ENCODE measurements at regions not wholly inside any gene's neighbourhood (a gene's known extent, or its start where the extent isn't known, plus 50 kb on each side); places are given as distances from the start of the nearest gene placed in this dataset.
A peak's percentile ranks its signal among the peaks of the same experiment; 100 is the strongest.

DNA sequence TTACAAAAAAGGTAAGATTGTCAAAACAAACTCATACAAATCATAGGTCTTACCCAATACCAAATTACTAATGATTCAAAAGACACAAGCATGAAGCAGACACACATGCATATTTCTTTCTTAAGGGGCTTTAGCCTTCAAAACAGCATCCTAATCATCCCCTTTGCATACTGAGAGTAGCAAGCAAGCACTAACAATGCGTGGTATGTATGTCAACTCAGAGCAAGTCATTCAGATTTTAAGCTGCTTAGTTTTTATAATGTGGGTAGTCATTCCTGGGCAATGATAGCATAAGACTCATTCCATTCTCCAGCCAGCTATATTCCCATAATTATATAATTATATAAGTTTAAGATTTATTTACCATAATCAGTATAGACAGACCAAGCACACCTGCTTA, 219.6 kb downstream of the DKK2 start:
- ATAC-seq (ENCODE audit: insufficient read depth, low FRiP score) = no peak
- Histone ChIP-seq H3K27ac (ENCODE audit: low read depth in 1 of 2, low read length in 1 of 2) (no peak overlapping the region), H3K4me1 (ENCODE audit: control insufficient read depth in 5 of 5, insufficient read depth in 5 of 5, low read length in 5 of 5) (no peaks in the 10 kb centered on the region), H3K9ac (ENCODE audit: insufficient read depth in 1 of 2, low read length in 2 of 2) (no peak overlapping the region), H3K4me3 (no peak overlapping the region), H3K9me3 (ENCODE audit: control insufficient read depth in 4 of 4, insufficient read depth in 3 of 4, low read length in 3 of 4) (no peaks in the 10 kb centered on the region), H3K27me3 (ENCODE audit: control insufficient read depth in 3 of 3, insufficient read depth in 3 of 3, low read length in 2 of 3) (peaks cover 0 to 49% (median 0%) of the 10 kb centered on the region in 3 donors), H3K36me3 (ENCODE audit: control insufficient read depth in 4 of 4, insufficient read depth in 4 of 4, low read length in 4 of 4) (no peaks in the 10 kb centered on the region)
- no peak for DNase-seq
- no peak for TF ChIP-seq CTCF (IDR thresholded peaks at IDR 0.05; ENCODE audit: control extremely low read depth, extremely low read depth)
- WGBS, 2 donors = 77 to 85% methylated on average over 1 of the region's 1 CpG

GRCh38 chr4:106810122-106810521, 226.0 kb downstream of the DKK2 start:
- DNase-seq = no peak
- H3K4me3 ChIP-seq = no peak overlapping the region
- ATAC-seq (ENCODE audit: insufficient read depth, low FRiP score) = no peak
- no peak for TF ChIP-seq CTCF (IDR thresholded peaks at IDR 0.05; ENCODE audit: control extremely low read depth, extremely low read depth)
- H3K4me1 ChIP-seq (ENCODE audit: control insufficient read depth in 5 of 5, insufficient read depth in 5 of 5, low read length in 5 of 5) = no peaks in the 10 kb centered on the region
- H3K27ac ChIP-seq (ENCODE audit: low read depth in 1 of 2, low read length in 1 of 2) = no peak overlapping the region
- H3K9me3 ChIP-seq (ENCODE audit: control insufficient read depth in 4 of 4, insufficient read depth in 3 of 4, low read length in 3 of 4) = no peaks in the 10 kb centered on the region
- no peaks in the 10 kb centered on the region for H3K36me3 ChIP-seq (ENCODE audit: control insufficient read depth in 4 of 4, insufficient read depth in 4 of 4, low read length in 4 of 4)
- peaks cover 0 to 58% (median 0%) of the 10 kb centered on the region in 3 donors for H3K27me3 ChIP-seq (ENCODE audit: control insufficient read depth in 3 of 3, insufficient read depth in 3 of 3, low read length in 2 of 3)
- no peak overlapping the region for H3K9ac ChIP-seq (ENCODE audit: insufficient read depth in 1 of 2, low read length in 2 of 2)

GRCh38 chr4:106809076-106809475, 227.0 kb downstream of the DKK2 start:
- DNase-seq = peak in 2 of 3 donors; percentile 14 to 26
- Histone ChIP-seq H3K9me3 (ENCODE audit: control insufficient read depth in 4 of 4, insufficient read depth in 3 of 4, low read length in 3 of 4) (no peaks in the 10 kb centered on the region), H3K9ac (ENCODE audit: insufficient read depth in 1 of 2, low read length in 2 of 2) (no peak overlapping the region), H3K27me3 (ENCODE audit: control insufficient read depth in 3 of 3, insufficient read depth in 3 of 3, low read length in 2 of 3) (peaks cover 0 to 52% (median 0%) of the 10 kb centered on the region in 3 donors), H3K27ac (ENCODE audit: low read depth in 1 of 2, low read length in 1 of 2) (no peak overlapping the region), H3K4me1 (ENCODE audit: control insufficient read depth in 5 of 5, insufficient read depth in 5 of 5, low read length in 5 of 5) (no peaks in the 10 kb centered on the region), H3K4me3 (no peak overlapping the region), H3K36me3 (ENCODE audit: control insufficient read depth in 4 of 4, insufficient read depth in 4 of 4, low read length in 4 of 4) (no peaks in the 10 kb centered on the region)
- 47 to 50% methylated on average over 2 of the region's 2 CpGs for WGBS, 2 donors
- peak; percentile 16 for TF ChIP-seq CTCF (IDR thresholded peaks at IDR 0.05; ENCODE audit: control extremely low read depth, extremely low read depth)
- ATAC-seq (ENCODE audit: insufficient read depth, low FRiP score) = no peak

- H3K4me1 ChIP-seq (ENCODE audit: control insufficient read depth in 5 of 5, insufficient read depth in 5 of 5, low read length in 5 of 5) = no peaks in the 10 kb centered on the region
- no peak overlapping the region for H3K9ac ChIP-seq (ENCODE audit: insufficient read depth in 1 of 2, low read length in 2 of 2)
- H3K27ac ChIP-seq (ENCODE audit: low read depth in 1 of 2, low read length in 1 of 2) = no peak overlapping the region
- H3K4me3 ChIP-seq = no peak overlapping the region
- TF ChIP-seq CTCF (IDR thresholded peaks at IDR 0.05; ENCODE audit: control extremely low read depth, extremely low read depth) = no peak
- DNase-seq (peak in 2 of 3 donors; percentile 26 to 56), ATAC-seq (ENCODE audit: insufficient read depth, low FRiP score) (no peak)
- peaks cover 0 to 50% (median 2%) of the 10 kb centered on the region in 3 donors for H3K27me3 ChIP-seq (ENCODE audit: control insufficient read depth in 3 of 3, insufficient read depth in 3 of 3, low read length in 2 of 3)
- H3K9me3 ChIP-seq (ENCODE audit: control insufficient read depth in 4 of 4, insufficient read depth in 3 of 4, low read length in 3 of 4) = no peaks in the 10 kb centered on the region
- H3K36me3 ChIP-seq (ENCODE audit: control insufficient read depth in 4 of 4, insufficient read depth in 4 of 4, low read length in 4 of 4) = no peaks in the 10 kb centered on the region
These were observed 229.8 kb downstream of the DKK2 start for GRCh38 chr4:106806158-106806797.

Measured in lung (tissue), 11 donors.